RWPE2 (cell line): ENCODE measurements at regions not wholly inside any gene's neighbourhood (a gene's known extent, or its start where the extent isn't known, plus 50 kb on each side); places are given as distances from the start of the nearest gene placed in this dataset.

Experiments
- ATAC-seq: fragments of 200-7000 bp; cut with Tn5 transposase; 3 replicates; pipeline ENCODE4 v1.9.1; 2021; ENCODE audit warnings: low read depth
- DNase-seq: peaks from one replicate; pipeline ENCODE4 v3.0.0-alpha.2; 2020; ENCODE audit warnings: low spot score
- H3K27ac ChIP-seq: fragments of 450-650 bp; 2 replicates; pipeline ENCODE4 v1.5.1; 2017; ENCODE audit warnings: mild to moderate bottlenecking; ENCODE audit not compliant: poor library complexity, severe bottlenecking
- H3K27me3 ChIP-seq: fragments of 250-450 bp; sonication (Bioruptor Pico); 2 replicates; pipeline ENCODE4 v1.5.1; 2021; ENCODE audit warnings: mild to moderate bottlenecking, moderate library complexity; ENCODE audit not compliant: insufficient read depth, poor library complexity, severe bottlenecking
- H3K36me3 ChIP-seq: fragments of 250-450 bp; sonication (Bioruptor Pico); 2 replicates; pipeline ENCODE4 v1.5.1; 2020; ENCODE audit warnings: low read depth, mild to moderate bottlenecking, moderate library complexity
- H3K4me1 ChIP-seq: fragments of 250-450 bp; sonication (Bioruptor Pico); 2 replicates; pipeline ENCODE4 v1.5.1; 2021; ENCODE audit warnings: mild to moderate bottlenecking, moderate library complexity; ENCODE audit not compliant: insufficient read depth, poor library complexity, severe bottlenecking
- H3K4me3 ChIP-seq: fragments of 250-450 bp; sonication (Bioruptor Pico); 2 replicates; pipeline ENCODE4 v1.5.1; 2021; ENCODE audit warnings: mild to moderate bottlenecking, moderate library complexity; ENCODE audit not compliant: severe bottlenecking
- H3K9me3 ChIP-seq: fragments of 250-450 bp; sonication (Bioruptor Pico); 2 replicates; pipeline ENCODE4 v1.5.1; 2021; ENCODE audit warnings: mild to moderate bottlenecking, moderate library complexity; ENCODE audit not compliant: severe bottlenecking
- CTCF ChIP-seq: fragments of 450-650 bp; IDR thresholded peaks from one replicate; pipeline ENCODE4 v1.5.1; 2017; ENCODE audit warnings: mild to moderate bottlenecking, moderate library complexity; ENCODE audit not compliant: poor library complexity, severe bottlenecking

DNA sequence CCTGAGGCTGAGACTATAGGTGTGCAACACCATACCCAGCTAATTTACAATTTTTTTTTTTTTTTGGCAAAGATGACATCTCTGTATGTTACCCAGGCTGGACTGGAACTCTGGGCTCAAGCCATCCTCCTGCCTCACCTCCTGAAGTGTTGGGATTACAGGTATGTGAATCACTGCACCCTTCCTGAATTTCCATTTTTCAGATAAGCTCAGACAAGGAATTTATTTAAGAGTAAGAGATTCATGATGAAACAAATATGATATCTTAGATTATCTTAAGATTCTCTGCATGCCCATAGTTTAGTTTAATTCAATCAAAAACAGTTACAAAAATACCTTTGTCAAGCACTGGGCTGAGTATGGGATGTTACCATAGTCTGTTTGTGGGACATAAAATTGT is 128.4 kb upstream of the BASP1 start:
- no peaks in the 10 kb centered on the region for H3K9me3 ChIP-seq
- no peak overlapping the region for H3K27ac ChIP-seq
- no peak for TF ChIP-seq CTCF
- no peaks in the 10 kb centered on the region for H3K4me1 ChIP-seq
- no peak for DNase-seq
- H3K4me3 ChIP-seq = no peak overlapping the region
- no peaks in the 10 kb centered on the region for H3K36me3 ChIP-seq
- no peaks in the 10 kb centered on the region for H3K27me3 ChIP-seq
- no peak for ATAC-seq

GRCh38 chr5:17089690-17090089 is 127.7 kb upstream of the BASP1 start:
- Histone ChIP-seq H3K4me1 (no peaks in the 10 kb centered on the region), H3K27me3 (no peaks in the 10 kb centered on the region), H3K4me3 (no peak overlapping the region), H3K27ac (no peak overlapping the region), H3K9me3 (no peaks in the 10 kb centered on the region), H3K36me3 (no peaks in the 10 kb centered on the region)
- ATAC-seq (peak; percentile 48; the same call in 1 of the 3 replicates), DNase-seq (no peak)
- TF ChIP-seq CTCF = no peak

DNA sequence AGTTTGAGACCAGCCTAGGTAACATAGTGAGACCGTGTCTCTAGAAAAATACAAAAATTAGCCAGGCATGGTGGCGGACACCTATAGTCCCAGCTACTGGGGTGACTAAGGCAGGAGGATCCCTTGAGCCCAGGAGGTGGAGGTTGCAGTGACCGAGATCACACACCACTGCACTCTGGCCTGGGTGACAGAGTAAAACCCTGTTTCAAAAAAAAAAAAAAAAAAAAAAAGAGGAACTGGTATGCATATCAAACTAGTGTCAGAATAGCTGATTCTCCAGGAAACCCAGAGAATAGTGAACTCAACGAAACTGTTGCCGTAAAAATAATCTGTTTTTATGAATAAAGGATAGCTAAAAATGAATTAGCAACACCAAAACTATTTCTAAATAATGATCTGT is 126.6 kb upstream of the BASP1 start:
- no peak for DNase-seq
- H3K36me3 ChIP-seq = no peaks in the 10 kb centered on the region
- ATAC-seq = no peak
- H3K4me3 ChIP-seq = no peak overlapping the region
- no peak for TF ChIP-seq CTCF
- no peaks in the 10 kb centered on the region for H3K9me3 ChIP-seq
- H3K27me3 ChIP-seq = no peaks in the 10 kb centered on the region
- no peak overlapping the region for H3K27ac ChIP-seq
- no peaks in the 10 kb centered on the region for H3K4me1 ChIP-seq

DNA sequence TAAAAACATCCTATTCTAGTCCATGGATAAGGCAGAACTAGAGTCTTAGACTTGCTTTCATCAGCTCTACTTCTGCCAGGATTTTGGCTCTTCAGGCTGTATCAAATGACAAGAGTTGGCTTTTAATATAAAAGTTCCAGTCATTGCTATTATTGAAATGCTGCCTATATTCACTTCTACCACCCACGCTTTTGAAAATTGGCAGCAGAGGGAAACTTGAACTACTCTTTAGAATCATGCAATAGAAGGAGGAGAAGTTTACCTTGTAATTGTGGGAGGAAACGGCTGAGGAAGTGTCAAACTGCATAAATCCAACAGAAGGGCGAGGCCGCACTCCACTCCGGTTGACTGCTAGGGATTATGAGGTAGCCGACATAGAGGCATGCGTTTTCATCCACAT is 122.6 kb upstream of the BASP1 start:
- no peaks in the 10 kb centered on the region for H3K36me3 ChIP-seq
- peaks cover 11% of the 10 kb centered on the region for H3K4me1 ChIP-seq
- H3K27ac ChIP-seq = no peak overlapping the region
- no peak for ATAC-seq
- H3K4me3 ChIP-seq = no peak overlapping the region
- no peaks in the 10 kb centered on the region for H3K27me3 ChIP-seq
- DNase-seq = no peak
- no peaks in the 10 kb centered on the region for H3K9me3 ChIP-seq
- TF ChIP-seq CTCF = no peak

GRCh38 chr5:17096952-17097695 is 120.3 kb upstream of the BASP1 start:
- H3K9me3 ChIP-seq = no peaks in the 10 kb centered on the region
- no peak overlapping the region for H3K4me3 ChIP-seq
- H3K36me3 ChIP-seq = no peaks in the 10 kb centered on the region
- no peaks in the 10 kb centered on the region for H3K27me3 ChIP-seq
- ATAC-seq (peak; percentile 87), DNase-seq (peak; percentile 80)
- TF ChIP-seq CTCF = no peak
- H3K4me1 ChIP-seq = peaks cover 11% of the 10 kb centered on the region
- peak overlapping the region; percentile 13 for H3K27ac ChIP-seq
